ENCODE measurements at regions not wholly inside any gene's neighbourhood (a gene's known extent, or its start where the extent isn't known, plus 50 kb on each side); places are given as distances from the start of the nearest gene placed in this dataset.

DNA sequence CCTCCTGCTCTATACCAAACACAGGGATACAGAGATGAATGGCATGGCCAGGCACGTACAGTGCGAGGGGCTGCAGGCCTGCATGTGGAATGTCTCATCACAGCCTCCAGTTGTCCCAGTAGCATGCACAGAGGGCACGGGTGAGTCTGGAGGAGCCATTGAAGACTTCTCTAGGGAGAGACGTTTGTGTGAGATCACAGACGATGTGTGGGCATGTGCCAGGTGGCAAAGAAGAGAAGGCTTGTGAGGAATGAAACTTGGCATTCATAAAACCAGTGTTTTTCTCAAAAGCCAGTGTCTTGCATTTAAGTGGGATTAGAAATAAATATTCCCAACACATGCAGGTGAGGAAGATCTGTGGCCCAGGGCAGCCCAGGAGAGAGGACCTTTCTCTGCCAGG is 119.1 kb upstream of the UBE3A start:
- Mint-ChIP-seq H3K9me3 (peaks cover 5 to 7% of the 10 kb centered on the region in 2 donors), H3K4me3 (no peak overlapping the region), H3K27me3 (ENCODE audit: low read depth in 2 of 2) (no peaks in the 10 kb centered on the region), H3K27ac (no peak overlapping the region), H3K4me1 (no peaks in the 10 kb centered on the region), H3K36me3 (no peaks in the 10 kb centered on the region)
- Histone ChIP-seq H3K27me3 (ENCODE audit: control insufficient read depth, insufficient read depth, low read length) (no peaks in the 10 kb centered on the region), H3K27ac (ENCODE audit: low read length) (no peak overlapping the region), H3K4me3 (ENCODE audit: low read length) (no peak overlapping the region), H3K36me3 (ENCODE audit: control insufficient read depth, insufficient read depth, low read length) (no peaks in the 10 kb centered on the region), H3K4me1 (ENCODE audit: control insufficient read depth, insufficient read depth, low read length) (no peaks in the 10 kb centered on the region), H3K9me3 (ENCODE audit: control insufficient read depth, insufficient read depth, low read length) (peaks cover 9% of the 10 kb centered on the region)
- DNase-seq (no peak), ATAC-seq (no peak)
- TF ChIP-seq, protein P1, sequence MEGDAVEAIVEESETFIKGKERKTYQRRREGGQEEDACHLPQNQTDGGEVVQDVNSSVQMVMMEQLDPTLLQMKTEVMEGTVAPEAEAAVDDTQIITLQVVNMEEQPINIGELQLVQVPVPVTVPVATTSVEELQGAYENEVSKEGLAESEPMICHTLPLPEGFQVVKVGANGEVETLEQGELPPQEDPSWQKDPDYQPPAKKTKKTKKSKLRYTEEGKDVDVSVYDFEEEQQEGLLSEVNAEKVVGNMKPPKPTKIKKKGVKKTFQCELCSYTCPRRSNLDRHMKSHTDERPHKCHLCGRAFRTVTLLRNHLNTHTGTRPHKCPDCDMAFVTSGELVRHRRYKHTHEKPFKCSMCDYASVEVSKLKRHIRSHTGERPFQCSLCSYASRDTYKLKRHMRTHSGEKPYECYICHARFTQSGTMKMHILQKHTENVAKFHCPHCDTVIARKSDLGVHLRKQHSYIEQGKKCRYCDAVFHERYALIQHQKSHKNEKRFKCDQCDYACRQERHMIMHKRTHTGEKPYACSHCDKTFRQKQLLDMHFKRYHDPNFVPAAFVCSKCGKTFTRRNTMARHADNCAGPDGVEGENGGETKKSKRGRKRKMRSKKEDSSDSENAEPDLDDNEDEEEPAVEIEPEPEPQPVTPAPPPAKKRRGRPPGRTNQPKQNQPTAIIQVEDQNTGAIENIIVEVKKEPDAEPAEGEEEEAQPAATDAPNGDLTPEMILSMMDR (IDR thresholded peaks at IDR 0.05), result no peak
- intact Hi-C loops (cut with micrococcal nuclease), result no loop called here
- 83% methylated on average over 5 of the region's 5 CpGs for WGBS (ENCODE audit: insufficient coverage)

GRCh38 chr15:25556136-25556535 is 117.3 kb upstream of the UBE3A start:
- peaks cover 9% of the 10 kb centered on the region for H3K9me3 ChIP-seq (ENCODE audit: control insufficient read depth, insufficient read depth, low read length)
- Mint-ChIP-seq H3K27ac (no peak overlapping the region), H3K4me3 (no peak overlapping the region), H3K9me3 (peaks cover 4 to 7% of the 10 kb centered on the region in 2 donors), H3K27me3 (ENCODE audit: low read depth in 2 of 2) (no peaks in the 10 kb centered on the region), H3K36me3 (no peaks in the 10 kb centered on the region), H3K4me1 (no peaks in the 10 kb centered on the region)
- no peak overlapping the region for H3K27ac ChIP-seq (ENCODE audit: low read length)
- no peak for ATAC-seq
- no peaks in the 10 kb centered on the region for H3K4me1 ChIP-seq (ENCODE audit: control insufficient read depth, insufficient read depth, low read length)
- no peaks in the 10 kb centered on the region for H3K27me3 ChIP-seq (ENCODE audit: control insufficient read depth, insufficient read depth, low read length)
- no peaks in the 10 kb centered on the region for H3K36me3 ChIP-seq (ENCODE audit: control insufficient read depth, insufficient read depth, low read length)
- no peak for DNase-seq
- TF ChIP-seq, protein P1 (IDR thresholded peaks at IDR 0.05), result no peak
- H3K4me3 ChIP-seq (ENCODE audit: low read length), result no peak overlapping the region
- intact Hi-C loops (cut with micrococcal nuclease), result no loop called here

- Mint-ChIP-seq H3K4me1 (no peaks in the 10 kb centered on the region), H3K36me3 (no peaks in the 10 kb centered on the region), H3K27me3 (ENCODE audit: low read depth in 2 of 2) (no peaks in the 10 kb centered on the region), H3K9me3 (peaks cover 2 to 8% of the 10 kb centered on the region in 2 donors), H3K4me3 (no peak overlapping the region), H3K27ac (no peak overlapping the region)
- ATAC-seq, result no peak
- 90% methylated on average over 9 of the region's 10 CpGs for WGBS (ENCODE audit: insufficient coverage)
- Histone ChIP-seq H3K27ac (ENCODE audit: low read length) (no peak overlapping the region), H3K4me3 (ENCODE audit: low read length) (no peak overlapping the region), H3K4me1 (ENCODE audit: control insufficient read depth, insufficient read depth, low read length) (no peaks in the 10 kb centered on the region), H3K36me3 (ENCODE audit: control insufficient read depth, insufficient read depth, low read length) (no peaks in the 10 kb centered on the region), H3K27me3 (ENCODE audit: control insufficient read depth, insufficient read depth, low read length) (no peaks in the 10 kb centered on the region), H3K9me3 (ENCODE audit: control insufficient read depth, insufficient read depth, low read length) (peaks cover 4% of the 10 kb centered on the region)
- intact Hi-C loops (cut with micrococcal nuclease), result no loop called here
- DNase-seq, result no peak
- TF ChIP-seq, protein P1 (IDR thresholded peaks at IDR 0.05), result no peak
These were observed 115.8 kb upstream of the UBE3A start for GRCh38 chr15:25554640-25555039.

DNA sequence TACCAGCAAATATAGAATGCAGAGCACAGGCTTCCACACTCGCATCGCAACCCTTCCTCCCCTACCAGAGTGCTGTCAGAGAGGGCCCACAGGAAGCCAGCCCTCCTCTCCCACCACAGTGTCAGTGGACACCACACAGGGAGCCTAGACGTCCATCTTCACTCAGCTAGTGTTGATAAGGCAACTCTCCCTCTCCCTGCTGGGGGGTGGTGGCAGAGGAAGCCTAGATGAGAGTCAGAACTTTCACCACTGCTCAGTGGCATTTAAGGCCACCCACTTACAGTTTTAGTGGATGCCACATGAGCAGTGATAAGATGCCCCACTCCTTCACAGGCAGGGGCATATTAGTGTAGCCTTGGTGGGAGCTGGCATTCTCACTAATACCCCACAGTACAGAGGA is 109.8 kb upstream of the UBE3A start:
- no peaks in the 10 kb centered on the region for H3K4me1 Mint-ChIP-seq
- no peaks in the 10 kb centered on the region for H3K4me1 ChIP-seq (ENCODE audit: control insufficient read depth, insufficient read depth, low read length)
- no peaks in the 10 kb centered on the region for H3K36me3 ChIP-seq (ENCODE audit: control insufficient read depth, insufficient read depth, low read length)
- H3K27ac Mint-ChIP-seq, result no peak overlapping the region
- no peaks in the 10 kb centered on the region for H3K27me3 ChIP-seq (ENCODE audit: control insufficient read depth, insufficient read depth, low read length)
- TF ChIP-seq, protein P1 (IDR thresholded peaks at IDR 0.05), result no peak
- 95% methylated on average over 2 of the region's 3 CpGs for WGBS (ENCODE audit: insufficient coverage)
- ATAC-seq, result no peak
- H3K27me3 Mint-ChIP-seq (ENCODE audit: low read depth in 2 of 2), result no peaks in the 10 kb centered on the region
- intact Hi-C loops (cut with micrococcal nuclease), result no loop called here
- no peak overlapping the region for H3K27ac ChIP-seq (ENCODE audit: low read length)
- H3K36me3 Mint-ChIP-seq, result no peaks in the 10 kb centered on the region
- DNase-seq, result no peak
- H3K4me3 Mint-ChIP-seq, result no peak overlapping the region
- H3K4me3 ChIP-seq (ENCODE audit: low read length), result no peak overlapping the region
- H3K9me3 ChIP-seq (ENCODE audit: control insufficient read depth, insufficient read depth, low read length), result no peaks in the 10 kb centered on the region
- H3K9me3 Mint-ChIP-seq, result peaks cover 4 to 13% of the 10 kb centered on the region in 2 donors
